GM23248 (cell line): ENCODE measurements at regions not wholly inside any gene's neighbourhood (a gene's known extent, or its start where the extent isn't known, plus 50 kb on each side); places are given as distances from the start of the nearest gene placed in this dataset.

Experiments
- EZH2 ChIP-seq: fragments of 200-600 bp; sonication (generic); IDR thresholded peaks from 2 replicates; pipeline ENCODE4 v1.6.1; 2018; ENCODE audit warnings: antibody characterized with exemption, mild to moderate bottlenecking; ENCODE audit not compliant: insufficient read depth, poor library complexity, severe bottlenecking
- EZH2phosphoT487 ChIP-seq: fragments of 200-600 bp; sonication (generic); IDR thresholded peaks from 2 replicates; pipeline ENCODE4 v1.6.1; 2018; ENCODE audit warnings: antibody characterized with exemption, moderate library complexity, mild to moderate bottlenecking, low read depth; ENCODE audit not compliant: insufficient read depth

DNA sequence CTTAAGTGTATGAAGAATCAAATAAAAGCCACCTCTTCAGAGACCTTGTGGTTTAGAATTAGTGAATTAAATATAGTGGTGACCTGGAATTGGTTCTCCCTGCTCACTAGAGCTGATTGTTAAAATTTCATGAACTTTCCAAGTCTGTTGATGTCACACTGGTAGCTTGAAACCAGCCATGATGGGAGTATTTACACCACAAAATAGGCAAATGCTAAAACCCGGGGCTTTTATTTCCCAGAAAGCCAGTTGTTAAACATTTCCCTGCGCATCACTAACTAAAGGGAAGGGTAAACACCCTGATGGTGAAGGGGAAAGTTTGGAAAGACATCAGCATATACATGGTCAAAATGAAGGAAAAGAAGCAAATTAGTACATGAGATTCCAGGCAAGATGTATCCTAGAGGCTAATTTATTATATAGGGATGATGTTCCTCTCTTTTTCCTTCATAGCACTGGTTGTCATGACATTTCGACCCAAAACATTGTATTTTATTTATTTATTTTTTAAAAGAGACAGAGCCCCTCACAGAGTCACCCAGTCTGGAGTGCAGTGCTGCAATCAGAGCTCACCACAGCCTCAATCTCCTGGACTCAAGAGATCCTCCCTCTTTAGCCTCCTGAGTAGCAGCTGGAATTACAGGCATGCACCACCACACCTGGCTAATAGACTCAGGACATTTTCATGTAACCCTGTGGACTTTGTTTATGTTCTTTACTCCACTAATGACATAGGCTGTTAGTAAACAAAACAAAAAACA, 123.2 kb downstream of the RIN2 start:
- TF ChIP-seq EZH2, result no peak
- TF ChIP-seq EZH2phosphoT487, result no peak
